ENCODE measurements at regions not wholly inside any gene's neighbourhood (a gene's known extent, or its start where the extent isn't known, plus 50 kb on each side); places are given as distances from the start of the nearest gene placed in this dataset.

DNA sequence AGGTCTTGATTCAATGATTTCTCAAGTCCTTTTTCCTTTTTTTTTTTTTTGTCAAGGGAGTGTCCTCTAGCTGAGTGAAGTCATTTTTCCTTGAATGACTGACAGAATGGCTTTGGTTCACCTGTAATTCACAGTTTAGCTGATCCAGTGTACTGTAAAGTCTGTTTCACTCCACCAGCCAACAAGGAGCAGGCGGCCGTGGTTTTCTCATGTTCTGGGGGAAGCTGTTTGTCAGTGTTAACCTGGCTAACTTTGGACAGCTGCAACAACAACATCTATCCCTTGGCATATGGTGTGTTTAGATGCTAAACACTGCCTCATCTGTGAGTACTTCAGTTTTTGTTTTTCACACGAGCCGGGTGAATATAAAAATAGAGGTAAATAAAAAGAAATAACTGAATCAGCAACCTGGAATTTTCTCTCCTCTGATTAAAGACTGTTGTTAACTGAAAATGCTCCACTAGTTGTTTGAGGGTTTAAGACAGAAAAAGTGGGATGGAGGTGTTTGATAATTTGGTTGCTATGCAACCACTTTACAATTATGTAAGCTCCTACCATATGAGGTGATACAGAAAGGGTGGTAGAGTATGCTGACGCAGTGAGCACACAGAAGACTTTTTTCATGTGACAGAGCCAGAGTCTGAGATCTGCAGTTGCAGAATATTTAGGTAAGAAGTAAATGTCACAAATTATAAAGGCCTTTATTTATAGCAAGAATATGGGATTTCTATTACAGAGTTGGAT, 50.3 kb upstream of the SLC2A13 start:
- TF ChIP-seq, protein P1, sequence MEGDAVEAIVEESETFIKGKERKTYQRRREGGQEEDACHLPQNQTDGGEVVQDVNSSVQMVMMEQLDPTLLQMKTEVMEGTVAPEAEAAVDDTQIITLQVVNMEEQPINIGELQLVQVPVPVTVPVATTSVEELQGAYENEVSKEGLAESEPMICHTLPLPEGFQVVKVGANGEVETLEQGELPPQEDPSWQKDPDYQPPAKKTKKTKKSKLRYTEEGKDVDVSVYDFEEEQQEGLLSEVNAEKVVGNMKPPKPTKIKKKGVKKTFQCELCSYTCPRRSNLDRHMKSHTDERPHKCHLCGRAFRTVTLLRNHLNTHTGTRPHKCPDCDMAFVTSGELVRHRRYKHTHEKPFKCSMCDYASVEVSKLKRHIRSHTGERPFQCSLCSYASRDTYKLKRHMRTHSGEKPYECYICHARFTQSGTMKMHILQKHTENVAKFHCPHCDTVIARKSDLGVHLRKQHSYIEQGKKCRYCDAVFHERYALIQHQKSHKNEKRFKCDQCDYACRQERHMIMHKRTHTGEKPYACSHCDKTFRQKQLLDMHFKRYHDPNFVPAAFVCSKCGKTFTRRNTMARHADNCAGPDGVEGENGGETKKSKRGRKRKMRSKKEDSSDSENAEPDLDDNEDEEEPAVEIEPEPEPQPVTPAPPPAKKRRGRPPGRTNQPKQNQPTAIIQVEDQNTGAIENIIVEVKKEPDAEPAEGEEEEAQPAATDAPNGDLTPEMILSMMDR (conservative IDR thresholded peaks at IDR 0.05; ENCODE audit: low read depth in 2 of 2): no peak
- no peak for TF ChIP-seq REST (IDR thresholded peaks at IDR 0.05; ENCODE audit: unreplicated experiment)
